A673 (cell line): ENCODE measurements at regions not wholly inside any gene's neighbourhood (a gene's known extent, or its start where the extent isn't known, plus 50 kb on each side); places are given as distances from the start of the nearest gene placed in this dataset.

Source experiments
- EZH2 ChIP-seq: fragments of 200-600 bp; sonication (generic); IDR thresholded peaks from 2 replicates; pipeline ENCODE4 v1.6.1; 2017; ENCODE audit warnings: borderline replicate concordance, low read depth, mild to moderate bottlenecking, mixed read lengths, antibody characterized with exemption, low read length; ENCODE audit not compliant: poor library complexity, severe bottlenecking
- TF ChIP-seq, protein P1 (sequence below): fragments of 300-800, 200-600 bp; sonication (generic); conservative IDR thresholded peaks from 2 replicates; pipeline ENCODE4 v1.5.1; 2017; ENCODE audit warnings: low read depth, mild to moderate bottlenecking, antibody characterized with exemption, low read length, moderate library complexity, mixed read lengths

- TF ChIP-seq, protein P1, sequence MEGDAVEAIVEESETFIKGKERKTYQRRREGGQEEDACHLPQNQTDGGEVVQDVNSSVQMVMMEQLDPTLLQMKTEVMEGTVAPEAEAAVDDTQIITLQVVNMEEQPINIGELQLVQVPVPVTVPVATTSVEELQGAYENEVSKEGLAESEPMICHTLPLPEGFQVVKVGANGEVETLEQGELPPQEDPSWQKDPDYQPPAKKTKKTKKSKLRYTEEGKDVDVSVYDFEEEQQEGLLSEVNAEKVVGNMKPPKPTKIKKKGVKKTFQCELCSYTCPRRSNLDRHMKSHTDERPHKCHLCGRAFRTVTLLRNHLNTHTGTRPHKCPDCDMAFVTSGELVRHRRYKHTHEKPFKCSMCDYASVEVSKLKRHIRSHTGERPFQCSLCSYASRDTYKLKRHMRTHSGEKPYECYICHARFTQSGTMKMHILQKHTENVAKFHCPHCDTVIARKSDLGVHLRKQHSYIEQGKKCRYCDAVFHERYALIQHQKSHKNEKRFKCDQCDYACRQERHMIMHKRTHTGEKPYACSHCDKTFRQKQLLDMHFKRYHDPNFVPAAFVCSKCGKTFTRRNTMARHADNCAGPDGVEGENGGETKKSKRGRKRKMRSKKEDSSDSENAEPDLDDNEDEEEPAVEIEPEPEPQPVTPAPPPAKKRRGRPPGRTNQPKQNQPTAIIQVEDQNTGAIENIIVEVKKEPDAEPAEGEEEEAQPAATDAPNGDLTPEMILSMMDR, result no peak
- no peak for TF ChIP-seq EZH2
Measured at GRCh38 chr5:100418231-100418630, 116.9 kb upstream of the FAM174A start.
